Peyer's patch (tissue), 4 donors: ENCODE measurements at regions not wholly inside any gene's neighbourhood (a gene's known extent, or its start where the extent isn't known, plus 50 kb on each side); places are given as distances from the start of the nearest gene placed in this dataset.

ENCODE experiments used
- DNase-seq, 3 donors: peaks; one replicate each; pipeline ENCODE4 v3.0.0-alpha.2; 2017 to 2019
- H3K27ac ChIP-seq, 4 donors: fragments of 200-600 bp; sonication (generic); one replicate each; pipeline ENCODE4 v1.5.1; 2016 to 2019
- H3K27me3 ChIP-seq, 2 donors: fragments of 200-600 bp; sonication (generic); one replicate each; pipeline ENCODE4 v1.5.1; 2019
- H3K36me3 ChIP-seq, 3 donors: fragments of 200-600 bp; sonication (generic); one replicate each; pipeline ENCODE4 v1.5.1; 2016 to 2019
- H3K4me1 ChIP-seq, 4 donors: fragments of 200-600 bp; sonication (generic); one replicate each; pipeline ENCODE4 v1.5.1; 2016 to 2019
- H3K4me3 ChIP-seq, 4 donors: fragments of 200-600 bp; sonication (generic); 1 replicate in 3 of 4; 2 replicates in 1 of 4; pipeline ENCODE4 v1.5.1; 2016 to 2019; ENCODE audit warnings: mild to moderate bottlenecking in 1 of 4
- H3K9me3 ChIP-seq, 4 donors: fragments of 200-600 bp; sonication (generic); one replicate each; pipeline ENCODE4 v1.5.1; 2016 to 2019; ENCODE audit warnings: mild to moderate bottlenecking in 1 of 4
- CTCF ChIP-seq, 6 experiments: fragments of 450-650 bp in 4 of 6; fragments of 200-600 bp in 2 of 6; sonication (generic) in 1 of 6; IDR thresholded peaks; one replicate each; pipeline ENCODE4 v1.5.1; 2017 to 2019; ENCODE audit warnings: antibody characterized with exemption in 6 of 6, mild to moderate bottlenecking in 3 of 6, moderate library complexity in 1 of 6
- POLR2A ChIP-seq, 2 donors: fragments of 450-650 bp; IDR thresholded peaks; one replicate each; pipeline ENCODE4 v1.5.1; 2017; ENCODE audit warnings: antibody characterized with exemption in 2 of 2, mild to moderate bottlenecking in 2 of 2, moderate library complexity in 2 of 2

- Histone ChIP-seq H3K27me3 (no peaks in the 10 kb centered on the region), H3K4me3 (no peak overlapping the region), H3K27ac (no peak overlapping the region), H3K4me1 (no peaks in the 10 kb centered on the region), H3K36me3 (no peaks in the 10 kb centered on the region), H3K9me3 (no peaks in the 10 kb centered on the region)
- no peak for TF ChIP-seq CTCF (IDR thresholded peaks at IDR 0.05)
- TF ChIP-seq POLR2A (IDR thresholded peaks at IDR 0.05), result no peak
- DNase-seq, result no peak
Observed at GRCh38 chr4:100781435-100781834, 263.6 kb upstream of the EMCN start.

- Histone ChIP-seq H3K27me3 (no peaks in the 10 kb centered on the region), H3K27ac (no peak overlapping the region), H3K9me3 (peaks cover 0 to 3% (median 0%) of the 10 kb centered on the region in 4 donors), H3K36me3 (no peaks in the 10 kb centered on the region), H3K4me1 (no peaks in the 10 kb centered on the region), H3K4me3 (no peak overlapping the region)
- TF ChIP-seq CTCF (IDR thresholded peaks at IDR 0.05) (no peak), POLR2A (IDR thresholded peaks at IDR 0.05) (no peak)
- DNase-seq, result no peak
Observed at GRCh38 chr4:100780126-100780525, 262.3 kb upstream of the EMCN start.

GRCh38 chr4:100778431-100778830, 260.6 kb upstream of the EMCN start:
- H3K36me3 ChIP-seq, result no peaks in the 10 kb centered on the region
- H3K27ac ChIP-seq, result no peak overlapping the region
- DNase-seq, result no peak
- peaks cover 0 to 7% (median 0%) of the 10 kb centered on the region in 4 donors for H3K9me3 ChIP-seq
- no peaks in the 10 kb centered on the region for H3K27me3 ChIP-seq
- TF ChIP-seq CTCF (IDR thresholded peaks at IDR 0.05) (no peak), POLR2A (IDR thresholded peaks at IDR 0.05) (no peak)
- H3K4me3 ChIP-seq, result no peak overlapping the region
- no peaks in the 10 kb centered on the region for H3K4me1 ChIP-seq

GRCh38 chr4:100762738-100763137, 244.9 kb upstream of the EMCN start:
- Histone ChIP-seq H3K9me3 (no peaks in the 10 kb centered on the region), H3K4me3 (no peak overlapping the region), H3K27ac (no peak overlapping the region), H3K36me3 (no peaks in the 10 kb centered on the region), H3K4me1 (no peaks in the 10 kb centered on the region), H3K27me3 (no peaks in the 10 kb centered on the region)
- no peak for DNase-seq
- no peak for TF ChIP-seq POLR2A (IDR thresholded peaks at IDR 0.05)

GRCh38 chr4:100754751-100755150, 236.9 kb upstream of the EMCN start:
- H3K9me3 ChIP-seq, result no peaks in the 10 kb centered on the region
- DNase-seq, result no peak
- no peaks in the 10 kb centered on the region for H3K27me3 ChIP-seq
- H3K36me3 ChIP-seq, result no peaks in the 10 kb centered on the region
- H3K27ac ChIP-seq, result no peak overlapping the region
- H3K4me1 ChIP-seq, result no peaks in the 10 kb centered on the region
- H3K4me3 ChIP-seq, result no peak overlapping the region
- TF ChIP-seq POLR2A (IDR thresholded peaks at IDR 0.05) (no peak), CTCF (IDR thresholded peaks at IDR 0.05) (no peak)

GRCh38 chr4:100746141-100746739, 228.4 kb upstream of the EMCN start:
- DNase-seq, result no peak
- Histone ChIP-seq H3K36me3 (no peaks in the 10 kb centered on the region), H3K27me3 (no peaks in the 10 kb centered on the region), H3K9me3 (no peaks in the 10 kb centered on the region), H3K4me1 (no peaks in the 10 kb centered on the region), H3K27ac (no peak overlapping the region), H3K4me3 (no peak overlapping the region)
- TF ChIP-seq POLR2A (IDR thresholded peaks at IDR 0.05) (no peak), CTCF (IDR thresholded peaks at IDR 0.05) (no peak)
